SKM-1 (cell line): ENCODE measurements at regions not wholly inside any gene's neighbourhood (a gene's known extent, or its start where the extent isn't known, plus 50 kb on each side); places are given as distances from the start of the nearest gene placed in this dataset.
"Not testable (repeated sequence)": the region's sequence is repeated elsewhere in the genome, so short reads cannot be mapped to it uniquely, and the experiment has no call there.

Source experiments
- DNase-seq: peaks from one replicate; lab custom pipeline; 2025; ENCODE audit not compliant: unreplicated experiment; lab: John Stamatoyannopoulos, UW

DNA sequence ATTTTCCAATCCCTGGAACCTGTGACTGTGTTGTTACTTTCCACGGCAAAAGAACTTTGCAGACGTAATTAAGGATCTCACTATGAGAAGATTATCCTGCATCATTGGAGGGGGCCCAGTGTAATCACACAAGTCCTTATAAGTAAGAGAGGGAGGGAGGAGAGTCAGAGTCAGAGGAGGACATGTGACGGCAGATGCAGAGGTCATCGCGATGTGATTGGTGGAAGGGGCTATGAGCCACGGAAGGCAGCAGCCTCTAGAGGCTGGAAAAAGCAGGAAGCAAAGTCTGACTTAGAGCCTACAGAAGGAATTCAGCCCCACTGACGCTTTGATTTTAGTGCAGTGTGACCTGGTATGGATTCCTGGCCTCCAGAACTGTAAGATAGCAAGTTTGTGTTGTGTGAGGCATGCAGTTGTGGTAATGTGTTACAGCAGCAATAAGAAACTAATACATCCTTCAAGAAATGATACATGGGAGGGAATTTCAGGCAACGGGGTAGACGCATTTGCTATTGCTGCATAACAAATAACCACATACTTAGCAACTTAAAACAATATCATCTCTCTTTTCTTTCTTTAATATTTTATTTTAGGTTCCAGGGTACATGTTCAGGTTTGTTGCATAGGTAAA is 112.7 kb upstream of the SERPINE2 start:
- no peak for DNase-seq

DNA sequence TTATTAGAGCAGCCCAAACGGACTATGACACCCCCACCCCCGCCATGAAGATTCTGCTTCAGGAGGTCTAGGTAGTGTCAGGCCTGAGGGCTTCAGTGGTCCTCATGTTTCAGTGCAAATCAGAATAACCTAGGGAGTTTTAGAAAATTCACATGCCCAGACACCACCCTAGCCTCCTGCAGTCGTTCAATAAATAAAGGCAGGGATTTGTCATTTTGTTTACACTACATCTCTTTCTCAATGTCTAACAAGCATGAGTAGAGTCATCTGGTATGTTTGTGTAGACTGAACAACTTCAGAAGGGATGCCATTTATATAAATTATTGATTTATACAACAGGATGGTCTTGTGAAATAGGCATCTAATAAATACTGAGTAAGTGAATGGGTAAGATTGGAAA is 112.1 kb upstream of the SERPINE2 start:
- DNase-seq = no peak

DNA sequence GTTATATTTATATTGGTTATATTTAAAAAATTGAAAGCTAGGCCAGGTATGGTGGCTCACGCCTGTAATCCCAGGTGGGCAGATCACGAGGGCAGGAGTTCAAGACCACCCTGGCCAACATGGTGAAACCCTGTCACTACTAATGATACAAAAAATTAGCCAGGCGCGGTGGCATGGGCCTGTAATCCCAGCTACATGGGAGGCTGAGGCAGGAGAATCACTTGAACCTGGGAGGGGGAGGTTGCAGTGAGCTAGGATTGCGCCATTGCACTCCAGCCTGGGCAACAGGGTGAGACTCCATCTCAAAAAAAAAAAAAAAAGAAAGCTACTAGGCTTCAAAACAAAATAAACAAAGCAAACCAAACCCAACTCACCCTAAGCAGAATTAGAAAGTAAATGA is 109.0 kb upstream of the SERPINE2 start:
- not testable (repeated sequence) for DNase-seq

DNA sequence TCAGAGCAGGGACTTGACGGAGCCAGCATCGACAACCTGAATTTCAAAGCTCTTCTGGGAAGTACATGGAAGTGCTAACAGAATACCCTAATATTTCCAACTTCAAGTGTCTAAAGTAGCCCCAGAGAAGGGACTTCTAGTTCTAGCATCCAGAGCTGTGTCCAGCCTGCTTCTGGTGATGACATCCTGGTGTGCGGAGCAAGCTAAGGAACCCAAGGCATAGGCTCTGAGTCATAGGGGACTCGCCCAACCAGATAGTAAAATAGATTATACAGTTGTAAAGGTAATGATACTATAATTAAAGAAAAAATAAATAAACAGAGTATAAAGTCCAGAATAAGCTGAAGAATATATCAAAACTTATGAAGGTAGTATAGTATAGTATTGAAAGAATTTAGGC is 108.1 kb upstream of the SERPINE2 start:
- no peak for DNase-seq

DNA sequence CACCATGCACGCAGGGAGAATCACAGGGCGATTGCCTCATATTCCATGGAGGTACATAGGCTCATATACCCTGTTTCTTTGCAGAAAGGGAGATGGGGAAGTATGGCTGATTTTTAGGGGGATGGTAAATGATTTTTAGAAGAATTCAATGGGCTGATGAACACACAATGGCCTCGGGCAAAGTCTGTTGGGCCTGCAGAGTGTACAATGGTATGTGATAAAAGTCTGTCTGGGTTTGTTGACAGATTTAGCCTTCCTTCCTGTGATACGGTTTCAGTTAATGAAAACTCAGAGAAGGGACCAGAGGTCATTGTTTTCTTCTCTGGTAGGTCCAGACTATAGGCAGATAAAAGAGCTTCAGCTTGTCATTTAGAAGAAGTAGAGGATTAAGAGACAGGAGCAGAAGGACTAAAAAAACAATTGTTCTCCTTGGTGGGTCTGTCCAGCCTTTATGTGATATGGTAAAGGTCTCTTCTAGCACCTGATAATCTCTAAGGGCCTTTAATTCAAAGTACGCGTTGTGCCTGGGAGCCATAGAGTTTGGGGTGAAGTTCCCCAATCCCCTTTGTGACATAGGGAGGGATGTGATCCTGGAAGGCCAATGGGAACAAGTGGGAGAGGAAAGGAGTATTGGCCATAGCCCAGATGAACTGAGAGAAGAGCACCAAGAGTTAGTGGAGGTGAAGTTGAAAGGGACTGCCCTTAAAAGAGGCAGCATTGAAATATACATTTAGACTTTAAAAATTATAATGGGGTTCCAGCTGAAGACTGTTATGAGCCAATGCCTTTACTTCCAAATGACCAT is 107.5 kb upstream of the SERPINE2 start:
- no peak for DNase-seq

DNA sequence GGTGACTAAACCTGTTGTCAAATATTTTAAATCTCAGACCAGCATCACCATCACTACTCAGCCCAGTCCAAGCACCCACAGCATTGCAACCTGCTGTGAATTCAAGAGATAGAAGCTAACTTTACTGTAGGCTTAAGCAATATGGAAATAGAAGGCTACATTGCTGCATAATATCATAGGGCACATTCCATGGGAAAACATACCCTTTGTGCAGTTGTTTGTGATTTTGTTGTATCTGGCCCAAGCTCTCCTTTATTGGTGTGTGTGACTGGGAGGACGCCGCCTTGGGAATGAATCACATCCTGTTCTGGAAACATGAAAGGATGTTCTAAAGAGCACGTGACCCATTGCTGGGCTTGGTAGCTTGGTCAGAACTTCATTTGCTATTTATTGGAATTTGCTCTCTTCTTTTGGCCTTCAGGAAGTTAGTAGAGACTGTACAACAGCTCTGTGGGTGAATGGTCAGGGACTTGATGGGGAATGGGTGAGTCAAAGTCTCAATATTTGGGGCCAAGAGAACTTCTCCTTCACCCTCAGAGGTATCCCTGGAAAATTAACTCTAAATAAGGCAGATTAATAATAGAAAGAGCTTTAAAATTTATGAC is 106.8 kb upstream of the SERPINE2 start:
- no peak for DNase-seq

DNA sequence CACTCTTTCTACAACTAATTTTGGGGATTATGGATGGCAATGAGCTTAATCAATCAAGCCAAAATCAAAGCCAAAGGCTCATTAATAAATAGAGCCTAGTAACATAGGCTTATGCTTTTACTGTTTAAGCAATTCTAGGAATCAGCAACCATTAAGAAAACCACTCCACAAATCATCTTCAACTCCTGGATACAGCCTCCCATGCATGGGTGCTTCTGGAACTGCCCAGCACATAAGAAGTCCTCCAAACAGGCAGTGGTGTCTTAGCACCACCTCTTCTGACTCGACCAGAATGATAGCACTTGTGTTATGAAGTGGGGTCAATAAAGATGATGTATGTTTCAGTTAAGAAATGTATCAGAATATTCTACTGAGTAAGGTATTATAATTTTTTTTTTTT is 104.4 kb upstream of the SERPINE2 start:
- no peak for DNase-seq

DNA sequence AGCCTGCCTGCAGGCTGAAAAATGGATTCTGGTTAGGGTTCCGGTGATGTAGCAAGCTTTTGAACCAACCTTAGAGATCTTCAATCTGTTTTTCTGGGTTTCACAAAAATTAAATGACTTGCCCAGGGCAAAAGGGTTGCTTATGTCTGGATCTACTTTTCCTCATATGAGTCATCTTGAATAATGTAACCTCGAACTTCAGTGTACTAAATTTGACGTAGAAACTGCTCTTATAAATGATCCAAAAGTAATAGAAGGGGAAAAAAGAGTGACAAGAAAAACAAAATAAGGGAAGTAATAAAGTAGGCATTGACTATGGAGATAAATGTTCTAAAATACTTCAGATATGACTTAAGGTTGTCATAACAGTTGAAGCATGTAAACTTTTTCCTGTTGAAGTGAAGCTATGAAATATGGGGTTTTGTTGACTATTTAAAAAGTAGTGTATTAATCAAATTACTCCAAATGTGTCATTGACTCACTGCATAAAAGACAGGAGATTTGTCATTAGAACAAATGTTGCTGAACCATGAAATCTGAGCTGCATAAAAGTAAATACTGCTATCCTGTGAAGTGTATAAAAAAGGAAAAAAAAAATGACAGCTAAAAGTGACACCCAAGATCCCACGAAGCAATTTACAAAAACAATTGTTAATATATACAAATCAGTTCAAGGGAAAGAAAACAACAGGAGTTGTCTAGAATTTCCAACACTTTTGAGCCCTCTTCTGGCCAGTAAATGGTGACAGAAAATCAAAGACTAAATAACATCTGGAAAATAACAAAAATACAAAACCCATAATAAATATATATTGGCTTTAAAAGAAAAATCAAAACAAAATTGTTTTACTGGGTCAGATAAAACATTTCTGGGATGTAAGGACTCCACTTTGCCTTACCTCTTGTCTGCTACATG is 103.6 kb upstream of the SERPINE2 start:
- DNase-seq = no peak

DNA sequence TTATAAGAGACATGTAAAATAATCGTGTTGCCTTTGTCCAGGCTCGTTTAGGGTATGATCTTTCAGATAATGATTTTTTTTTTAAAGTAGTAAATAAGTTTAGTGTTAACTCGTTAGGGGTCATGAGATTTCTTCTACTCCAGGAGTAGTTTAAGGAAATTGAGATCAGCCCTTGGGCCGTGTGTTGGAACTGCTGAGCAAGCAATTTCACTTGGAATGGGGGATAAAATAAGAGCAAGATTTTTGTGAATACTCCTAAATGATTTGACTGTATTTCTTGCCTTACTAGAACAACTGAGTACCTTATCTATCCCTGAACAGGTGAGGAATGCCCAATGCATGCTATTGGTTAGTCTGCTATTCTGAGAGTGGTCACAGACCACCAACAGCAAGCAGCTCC is 102.2 kb upstream of the SERPINE2 start:
- DNase-seq = no peak

DNA sequence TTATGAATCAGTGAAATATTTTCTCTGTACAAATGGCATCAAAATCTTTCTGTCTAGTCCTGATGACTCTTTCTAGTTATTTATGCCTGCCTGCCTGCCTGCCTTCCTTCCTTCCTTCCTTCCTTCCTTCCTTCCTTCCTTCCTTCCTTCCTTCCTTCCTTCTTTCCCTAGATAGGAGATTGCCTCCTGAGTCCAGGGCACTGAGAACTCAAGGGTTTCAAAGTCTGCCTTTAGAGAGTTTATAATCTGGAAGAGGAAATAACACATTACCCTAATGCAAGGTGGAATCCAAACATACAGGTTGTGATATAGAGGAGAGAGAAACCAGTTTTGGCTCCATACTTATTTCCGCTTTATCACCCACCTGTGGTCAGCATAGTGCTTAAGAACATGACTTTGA is 98.1 kb upstream of the SERPINE2 start:
- DNase-seq = no peak

DNA sequence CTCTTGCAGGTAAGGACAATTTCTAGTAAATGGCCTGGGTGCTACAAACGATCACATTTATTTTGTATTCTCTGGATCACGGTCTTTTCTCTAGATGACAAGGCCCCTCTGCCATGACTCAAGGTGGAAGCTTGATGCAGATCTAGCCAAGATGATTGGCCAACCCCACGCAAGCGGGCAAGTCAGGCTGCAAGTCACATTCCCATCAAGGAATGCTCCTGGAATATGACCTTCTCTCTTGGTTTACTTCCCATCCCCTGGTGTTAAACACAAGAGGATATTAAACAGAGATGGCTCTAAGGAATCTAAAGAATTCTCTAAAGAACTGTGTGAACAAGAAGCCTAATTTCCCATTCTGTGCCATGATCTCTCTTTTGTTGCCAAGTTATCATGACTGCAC is 97.3 kb upstream of the SERPINE2 start:
- no peak for DNase-seq

DNA sequence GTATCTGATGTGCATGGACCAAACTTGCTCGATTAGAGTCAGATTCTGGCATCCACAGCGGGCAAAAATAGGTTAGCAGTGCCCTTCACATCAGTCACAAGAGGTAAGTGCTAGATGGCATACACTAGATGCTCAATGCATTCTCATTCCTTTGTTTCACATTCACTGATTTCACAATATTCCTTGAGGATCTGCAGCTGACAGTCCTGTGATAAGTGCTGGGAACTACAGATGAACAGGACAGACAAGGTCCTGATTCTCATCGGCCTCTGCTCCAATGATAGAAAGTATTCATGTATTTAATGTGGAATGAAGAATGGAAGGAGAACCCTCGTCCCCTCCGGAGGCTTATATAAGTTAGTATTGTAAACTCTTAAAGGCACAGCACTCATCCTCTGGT is 96.8 kb upstream of the SERPINE2 start:
- no peak for DNase-seq

DNA sequence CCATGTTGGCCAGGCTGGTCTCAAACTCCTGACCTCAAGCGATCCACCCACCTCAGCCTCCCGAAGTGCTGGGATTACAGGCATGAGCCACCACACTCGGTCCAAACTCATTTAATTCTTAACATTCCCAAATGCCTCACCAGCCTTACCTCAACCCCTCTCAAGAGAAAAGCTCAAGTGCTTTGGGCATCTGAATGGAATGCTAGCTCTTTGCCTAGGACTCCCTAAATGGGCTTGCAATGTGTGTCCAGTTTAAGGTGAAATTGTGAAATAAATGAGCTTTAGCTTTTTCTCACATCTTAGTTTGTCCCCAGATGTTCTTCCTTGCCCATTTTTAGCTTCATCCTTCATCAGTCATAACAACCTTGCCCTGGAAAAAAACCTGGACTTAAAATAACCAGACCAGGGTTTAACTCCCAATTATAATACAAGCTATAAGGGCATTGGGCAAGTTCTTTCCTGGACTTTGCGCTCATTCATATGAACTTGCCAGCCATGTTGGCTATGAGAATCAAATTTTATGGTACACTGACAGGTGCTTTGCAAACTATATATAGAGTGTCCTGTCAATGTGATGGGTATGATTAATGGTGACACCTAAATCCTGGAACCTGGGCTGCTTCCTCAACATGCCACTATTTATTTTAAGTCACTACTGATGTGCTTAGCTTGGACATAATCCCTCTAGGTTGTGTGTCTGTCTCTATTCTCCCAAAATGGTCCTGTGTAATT is 95.1 kb upstream of the SERPINE2 start:
- no peak for DNase-seq

DNA sequence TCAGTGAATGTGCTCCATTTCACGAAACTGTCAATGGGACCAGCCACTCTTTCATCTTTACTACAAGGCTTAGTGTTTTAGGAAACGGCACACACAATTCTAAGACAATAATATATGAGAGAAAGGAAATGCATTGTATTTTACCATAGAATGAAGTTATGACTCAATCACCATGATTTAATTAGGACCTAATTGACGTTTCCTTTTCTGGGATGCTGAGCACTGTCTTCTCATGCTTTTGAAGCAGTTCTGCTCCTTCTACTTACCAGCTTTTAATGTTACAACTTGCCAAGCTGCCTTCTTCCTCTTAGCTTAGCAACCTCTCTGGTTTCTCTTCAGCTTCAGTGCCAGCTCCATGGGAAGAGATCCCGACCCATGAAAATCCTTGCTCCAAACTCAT is 94.3 kb upstream of the SERPINE2 start:
- no peak for DNase-seq

DNA sequence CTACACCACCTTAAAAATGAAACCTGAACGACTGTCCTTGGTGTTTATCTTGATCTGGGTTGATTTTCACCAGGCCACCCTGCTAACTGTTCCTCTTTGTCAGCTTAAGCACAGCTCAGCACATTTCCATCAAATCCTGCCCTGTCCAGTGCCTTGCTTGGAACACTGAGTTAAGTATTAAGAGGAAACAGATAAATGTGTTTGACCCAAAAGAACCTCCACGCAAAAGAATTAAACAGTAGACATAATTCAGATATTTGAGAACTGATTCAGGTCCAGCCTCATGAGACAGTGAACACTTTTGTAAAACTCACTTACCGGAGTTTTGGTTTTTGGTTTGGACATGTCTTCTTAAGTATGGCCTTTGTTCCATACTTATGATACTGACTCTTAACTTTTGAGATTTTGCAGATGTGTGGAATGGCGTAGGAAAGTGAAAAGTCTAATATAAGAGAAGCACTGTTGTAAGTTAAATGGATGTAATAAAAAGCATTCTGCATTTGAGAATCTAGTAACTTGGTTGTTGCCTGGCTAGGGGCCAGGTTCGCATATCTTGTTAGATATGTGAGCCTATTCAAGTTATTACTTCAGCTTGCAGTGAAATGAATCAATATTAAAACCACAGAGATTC is 88.9 kb upstream of the SERPINE2 start:
- DNase-seq = no peak

DNA sequence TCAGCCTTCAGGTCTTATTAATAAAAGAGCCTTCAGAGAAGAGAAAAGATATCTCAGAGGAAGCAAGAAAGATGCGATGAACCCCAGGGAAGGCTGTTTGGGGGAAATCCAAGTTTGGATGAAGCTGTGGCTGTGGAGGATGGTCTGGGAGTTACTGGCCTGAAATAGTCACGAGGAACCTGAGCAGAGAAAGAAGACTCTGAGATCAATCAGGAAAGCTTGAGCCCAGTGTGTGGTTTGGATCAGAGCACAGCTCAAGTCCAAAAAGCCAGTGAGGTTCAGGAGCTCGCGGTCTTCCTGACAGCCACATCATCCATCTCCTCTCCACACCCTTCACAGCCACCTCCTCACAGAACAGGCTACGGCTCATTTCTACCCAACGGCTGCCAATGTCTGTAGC is 87.4 kb upstream of the SERPINE2 start:
- DNase-seq = no peak

DNA sequence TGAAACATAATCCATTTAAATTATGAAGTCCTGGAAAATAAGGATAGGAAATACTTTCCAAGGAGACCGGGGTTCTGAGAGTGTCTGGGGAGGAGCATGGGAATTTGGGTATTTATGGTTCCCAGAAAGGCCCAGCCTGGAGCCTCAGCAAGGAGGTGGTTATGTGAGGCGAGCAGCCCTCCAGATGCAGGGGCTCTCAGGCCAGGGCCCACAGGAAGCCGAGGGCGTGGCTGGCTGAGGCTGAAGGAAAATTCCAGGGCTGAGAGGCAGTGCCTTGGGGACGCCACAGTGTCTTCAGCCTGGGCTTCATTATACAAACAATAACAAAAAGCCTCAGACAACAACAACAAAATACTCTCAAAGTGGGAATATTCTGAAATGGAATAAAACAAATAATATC is 86.9 kb upstream of the SERPINE2 start:
- no peak for DNase-seq

DNA sequence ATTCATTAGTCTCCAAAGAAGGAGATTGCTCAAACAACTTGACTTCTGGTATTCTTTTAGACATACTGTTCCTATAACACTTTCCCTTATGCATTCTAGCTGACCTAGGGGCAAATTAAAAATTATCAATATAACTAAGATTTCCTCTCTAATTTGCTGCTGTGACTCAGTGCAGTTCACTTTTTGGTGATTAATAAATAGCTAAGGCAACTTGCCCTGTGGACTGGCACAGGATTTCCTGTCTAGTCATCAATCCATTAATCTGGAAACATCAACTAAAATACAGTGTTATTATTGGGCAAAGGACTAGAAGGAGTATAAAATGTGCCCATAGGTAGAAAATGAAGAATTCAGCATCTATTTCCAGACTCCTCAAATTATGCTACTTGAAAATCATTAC is 83.5 kb upstream of the SERPINE2 start:
- DNase-seq = no peak

DNA sequence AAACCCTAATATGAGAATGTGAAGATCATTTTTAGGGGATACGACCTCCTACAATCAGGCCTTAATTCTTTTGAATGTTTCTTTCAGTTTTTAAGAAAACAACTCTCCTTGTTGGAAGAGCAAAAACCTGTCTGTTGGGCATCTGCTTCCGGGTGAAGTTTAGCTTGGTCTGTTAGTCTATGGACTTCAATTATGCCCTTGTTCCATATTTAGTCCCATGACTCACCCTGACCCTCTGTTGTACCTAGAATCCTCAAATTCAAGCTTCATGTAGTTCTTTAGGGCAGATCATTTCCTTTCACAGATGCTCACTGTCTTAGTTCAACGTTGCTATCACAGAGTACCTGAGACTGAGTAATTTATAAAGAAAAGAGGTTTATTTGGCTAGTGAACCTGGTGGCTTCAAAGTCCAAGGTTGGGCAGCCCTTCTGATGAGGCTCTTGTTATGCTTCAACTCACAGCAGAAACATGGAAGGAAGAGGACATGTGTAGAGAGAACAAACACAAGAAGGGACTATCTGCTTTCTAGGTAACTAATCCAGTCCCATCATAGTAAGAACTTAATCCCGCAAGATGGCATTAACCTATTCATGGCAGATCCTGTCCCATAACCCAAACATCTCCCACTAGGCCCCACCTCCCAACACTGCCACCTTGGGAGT is 82.5 kb upstream of the SERPINE2 start:
- no peak for DNase-seq

DNA sequence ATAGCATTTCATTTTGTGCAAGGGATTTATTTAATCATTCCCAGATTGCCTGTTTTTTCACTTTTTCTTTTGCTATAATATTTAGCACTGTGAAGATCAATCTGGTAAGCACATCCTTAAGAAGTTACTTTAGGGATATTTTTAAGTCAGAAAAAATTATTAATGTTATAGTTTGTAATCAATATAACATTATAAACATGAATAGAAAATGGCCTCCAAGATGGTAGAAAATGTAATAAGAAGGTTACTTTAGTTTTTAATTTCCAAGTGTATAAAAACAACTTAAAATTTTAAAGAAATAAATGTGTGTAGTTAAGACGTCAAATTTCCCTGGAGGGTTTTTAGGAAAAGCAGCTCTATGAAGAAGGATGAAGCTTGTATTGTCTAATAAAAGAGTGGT is 81.9 kb upstream of the SERPINE2 start:
- DNase-seq = no peak
